MM.1S (cell line): ENCODE measurements at regions not wholly inside any gene's neighbourhood (a gene's known extent, or its start where the extent isn't known, plus 50 kb on each side); places are given as distances from the start of the nearest gene placed in this dataset.

ENCODE experiments used
- DNase-seq: peaks from one replicate; pipeline ENCODE4 v3.0.0-alpha.2; 2015
- H2AFZ ChIP-seq: fragments of 300-600 bp; sonication (generic); 2 replicates; pipeline ENCODE4 v1.6.0; 2016; ENCODE audit warnings: antibody characterized with exemption, low read length
- H3F3A ChIP-seq: fragments of 300-600 bp; sonication (generic); 2 replicates; pipeline ENCODE4 v1.6.1; 2016; ENCODE audit warnings: mild to moderate bottlenecking, antibody characterized with exemption, low read length, moderate library complexity, mixed read lengths; ENCODE audit not compliant: insufficient read depth
- H3K27ac ChIP-seq: fragments of 300-600 bp; sonication (generic); 2 replicates; pipeline ENCODE4 v1.5.1; 2016; ENCODE audit warnings: mild to moderate bottlenecking, low read length
- H3K27me3 ChIP-seq: fragments of 300-600 bp; sonication (generic); replicated peaks from 2 replicates; pipeline ENCODE4 v1.6.0; 2016; ENCODE audit warnings: low read length; ENCODE audit not compliant: insufficient read depth
- H3K36me3 ChIP-seq: fragments of 300-600 bp; sonication (generic); replicated peaks from 2 replicates; pipeline ENCODE4 v1.6.1; 2016; ENCODE audit warnings: mild to moderate bottlenecking, low read length, mixed read lengths; ENCODE audit not compliant: insufficient read depth
- H3K4me1 ChIP-seq: fragments of 300-600 bp; sonication (generic); 2 replicates; pipeline ENCODE4 v1.6.1; 2016; ENCODE audit warnings: low read length, mixed read lengths
- H3K4me2 ChIP-seq: fragments of 300-600 bp; sonication (generic); 2 replicates; pipeline ENCODE4 v1.6.0; 2016; ENCODE audit warnings: low read depth, low read length
- H3K4me3 ChIP-seq: fragments of 300-600 bp; sonication (generic); 2 replicates; pipeline ENCODE4 v1.5.1; 2016; ENCODE audit warnings: low read length, mixed read lengths
- H3K79me2 ChIP-seq: fragments of 300-600 bp; sonication (generic); 2 replicates; pipeline ENCODE4 v1.6.1; 2016; ENCODE audit warnings: mixed run types, low read length, mixed read lengths
- H3K9ac ChIP-seq: fragments of 300-600 bp; sonication (generic); 2 replicates; pipeline ENCODE4 v1.6.1; 2016; ENCODE audit warnings: low read length, mixed read lengths
- H3K9me2 ChIP-seq: fragments of 300-600 bp; sonication (generic); replicated peaks from 2 replicates; pipeline ENCODE4 v1.6.1; 2016; ENCODE audit warnings: mild to moderate bottlenecking, low read length, mixed read lengths; ENCODE audit not compliant: insufficient read depth
- H3K9me3 ChIP-seq: fragments of 300-600 bp; sonication (generic); replicated peaks from 2 replicates; pipeline ENCODE4 v1.6.1; 2016; ENCODE audit warnings: mild to moderate bottlenecking, low read length, mixed read lengths; ENCODE audit not compliant: insufficient read depth
- H4K20me1 ChIP-seq: fragments of 300-600 bp; sonication (generic); 2 replicates; pipeline ENCODE4 v1.6.1; 2016; ENCODE audit warnings: mild to moderate bottlenecking, low read length, moderate library complexity, mixed read lengths; ENCODE audit not compliant: insufficient read depth
- EZH2 ChIP-seq: fragments of 300-600 bp; sonication (generic); optimal IDR thresholded peaks from 2 replicates; pipeline ENCODE3; 2017; ENCODE audit warnings: low read depth, mild to moderate bottlenecking, antibody characterized with exemption, low read length, mixed read lengths
- EZH2phosphoT487 ChIP-seq: fragments of 300-600 bp; sonication (generic); IDR thresholded peaks from 2 replicates; pipeline ENCODE4 v1.6.1; 2018; ENCODE audit warnings: antibody characterized with exemption, low read length
- TF ChIP-seq, protein P1 (sequence below): fragments of 300-600 bp; sonication (generic); IDR thresholded peaks from 2 replicates; pipeline ENCODE4 v1.5.1; 2016; ENCODE audit warnings: antibody characterized with exemption, low read length, mixed read lengths

DNA sequence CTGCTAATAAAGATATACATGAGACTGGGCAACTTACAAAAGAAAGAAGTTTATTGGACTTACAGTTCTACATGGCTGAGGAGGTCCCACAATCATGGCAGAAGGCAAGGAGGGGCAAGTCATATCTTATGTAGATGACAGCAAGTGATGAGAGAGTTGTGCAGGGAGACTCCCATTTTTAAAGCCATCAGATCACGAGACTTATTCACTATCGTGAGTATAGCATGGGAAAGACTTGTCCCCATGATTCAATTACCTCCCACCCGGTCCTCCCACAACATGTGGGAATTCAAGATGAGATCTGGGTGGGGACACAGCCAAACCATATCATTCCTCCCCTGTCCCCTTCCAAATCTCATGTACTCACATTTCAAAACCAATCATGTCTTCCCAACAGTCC is 50.9 kb upstream of the GRID2 start:
- no peaks in the 10 kb centered on the region for H3K9me3 ChIP-seq
- H3K79me2 ChIP-seq: no peaks in the 10 kb centered on the region
- H3K9me2 ChIP-seq: no peaks in the 10 kb centered on the region

DNA sequence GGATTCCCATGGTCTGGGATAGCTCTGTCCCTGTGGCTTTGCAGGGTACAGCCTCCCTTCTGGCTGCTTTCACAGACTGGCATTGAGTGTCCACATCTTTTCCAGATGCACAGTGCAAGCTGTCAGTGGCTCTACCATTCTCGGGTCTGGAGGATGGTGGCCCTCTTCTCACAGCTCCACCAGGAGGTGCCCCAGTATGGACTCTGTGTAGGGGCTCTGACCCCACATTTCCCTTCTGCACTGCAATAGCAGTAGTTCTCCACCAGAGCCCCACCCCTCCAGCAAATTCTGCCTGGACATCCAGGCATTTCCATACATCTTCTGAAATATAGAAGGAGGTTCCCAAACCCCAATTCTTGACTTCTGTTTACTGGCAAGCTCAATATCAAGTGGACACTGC is 50.2 kb upstream of the GRID2 start:
- H3F3A ChIP-seq: no peaks in the 10 kb centered on the region

More for the DNA sequence above, 50.9 kb upstream of the GRID2 start:
- Histone ChIP-seq H3F3A (no peaks in the 10 kb centered on the region), H3K4me3 (no peak overlapping the region), H3K27ac (no peak overlapping the region), H3K36me3 (no peaks in the 10 kb centered on the region), H3K4me2 (no peak overlapping the region), H3K27me3 (no peaks in the 10 kb centered on the region), H3K4me1 (no peaks in the 10 kb centered on the region), H4K20me1 (no peaks in the 10 kb centered on the region), H2AFZ (no peak overlapping the region), H3K9ac (no peak overlapping the region)
- no peak for DNase-seq
- TF ChIP-seq, protein P1, sequence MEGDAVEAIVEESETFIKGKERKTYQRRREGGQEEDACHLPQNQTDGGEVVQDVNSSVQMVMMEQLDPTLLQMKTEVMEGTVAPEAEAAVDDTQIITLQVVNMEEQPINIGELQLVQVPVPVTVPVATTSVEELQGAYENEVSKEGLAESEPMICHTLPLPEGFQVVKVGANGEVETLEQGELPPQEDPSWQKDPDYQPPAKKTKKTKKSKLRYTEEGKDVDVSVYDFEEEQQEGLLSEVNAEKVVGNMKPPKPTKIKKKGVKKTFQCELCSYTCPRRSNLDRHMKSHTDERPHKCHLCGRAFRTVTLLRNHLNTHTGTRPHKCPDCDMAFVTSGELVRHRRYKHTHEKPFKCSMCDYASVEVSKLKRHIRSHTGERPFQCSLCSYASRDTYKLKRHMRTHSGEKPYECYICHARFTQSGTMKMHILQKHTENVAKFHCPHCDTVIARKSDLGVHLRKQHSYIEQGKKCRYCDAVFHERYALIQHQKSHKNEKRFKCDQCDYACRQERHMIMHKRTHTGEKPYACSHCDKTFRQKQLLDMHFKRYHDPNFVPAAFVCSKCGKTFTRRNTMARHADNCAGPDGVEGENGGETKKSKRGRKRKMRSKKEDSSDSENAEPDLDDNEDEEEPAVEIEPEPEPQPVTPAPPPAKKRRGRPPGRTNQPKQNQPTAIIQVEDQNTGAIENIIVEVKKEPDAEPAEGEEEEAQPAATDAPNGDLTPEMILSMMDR: no peak

More for the DNA sequence above, 50.2 kb upstream of the GRID2 start:
- Histone ChIP-seq H3K79me2 (no peaks in the 10 kb centered on the region), H3K27me3 (no peaks in the 10 kb centered on the region), H3K9me3 (no peaks in the 10 kb centered on the region), H2AFZ (no peak overlapping the region), H3K4me2 (no peak overlapping the region), H3K9me2 (no peaks in the 10 kb centered on the region), H3K36me3 (no peaks in the 10 kb centered on the region), H3K4me3 (no peak overlapping the region), H4K20me1 (no peaks in the 10 kb centered on the region), H3K9ac (no peak overlapping the region), H3K4me1 (no peaks in the 10 kb centered on the region), H3K27ac (no peak overlapping the region)
- DNase-seq: no peak
- TF ChIP-seq, protein P1: no peak
- TF ChIP-seq EZH2 (no peak), EZH2phosphoT487 (no peak)
